Stimulated activated CD4-positive, alpha-beta T cell treated with anti-CD3 and anti-CD28 coated beads, Interleukin-2, amount 100 ng/mL, for 24 hours (primary cell): ENCODE measurements at regions not wholly inside any gene's neighbourhood (a gene's known extent, or its start where the extent isn't known, plus 50 kb on each side); places are given as distances from the start of the nearest gene placed in this dataset.

Source experiments
- DNase-seq, 2 donors: peaks; one replicate each; pipeline ENCODE4 v3.0.0-alpha.2; 2020

DNA sequence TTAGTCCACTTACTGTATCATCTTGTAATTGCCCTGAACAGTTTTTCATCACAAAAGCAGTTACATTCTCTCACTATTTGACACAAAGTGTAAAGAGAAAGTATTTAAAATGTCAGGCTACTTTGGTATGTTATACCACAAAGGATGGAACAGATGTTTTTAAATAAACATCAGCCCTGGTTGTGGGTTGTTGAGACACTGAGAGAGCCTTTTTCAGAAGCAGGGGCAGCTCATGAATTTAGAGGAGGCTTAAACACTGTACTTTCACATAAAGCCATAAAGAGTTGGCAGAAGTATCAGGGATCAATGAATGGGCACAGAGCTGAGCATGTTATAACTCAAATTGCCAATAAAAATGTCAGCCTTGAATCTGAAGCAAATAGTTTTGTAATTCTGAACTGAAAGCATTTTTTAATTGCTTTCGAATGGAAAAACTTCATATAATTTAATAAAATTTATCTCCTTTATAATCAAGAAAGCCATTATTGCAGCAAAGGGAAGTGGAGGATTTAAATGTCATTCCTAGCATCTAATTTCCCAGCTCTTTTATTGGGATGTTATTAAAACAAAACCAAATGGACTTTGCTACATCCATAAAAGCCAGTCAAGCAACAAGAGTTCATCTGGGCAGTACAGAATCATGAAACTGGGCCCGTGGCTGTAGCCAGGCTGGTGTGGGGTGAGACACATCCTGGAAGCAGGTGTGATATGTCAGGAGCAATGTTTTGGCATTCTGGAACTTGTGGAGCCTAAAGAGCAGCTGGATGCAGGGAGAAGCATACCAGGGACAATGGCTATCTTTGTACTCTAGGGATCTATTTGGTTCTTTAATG is 95.1 kb upstream of the NT5C1B start:
- DNase-seq = no peak

GRCh38 chr2:18682681-18683080 is 93.3 kb upstream of the NT5C1B start:
- no peak for DNase-seq

DNA sequence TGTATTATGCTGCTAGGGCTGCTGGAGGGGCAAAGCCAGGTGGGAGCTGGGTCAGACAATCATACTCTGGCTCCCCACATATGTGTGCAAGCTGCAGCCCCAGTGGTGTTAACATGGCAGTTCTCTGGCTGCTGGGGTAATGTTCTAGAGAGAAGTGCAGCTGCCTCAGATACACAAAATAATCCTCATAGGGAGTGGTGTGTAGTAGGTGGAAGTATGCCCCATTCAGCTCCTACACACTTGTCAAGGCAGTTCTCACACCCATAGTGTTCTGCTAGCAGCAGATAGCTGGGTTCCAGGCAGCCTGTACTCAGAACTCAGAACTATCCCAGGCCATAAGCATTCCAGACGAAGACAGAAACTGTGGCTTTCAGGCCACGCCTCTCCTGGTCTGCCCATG is 87.9 kb upstream of the NT5C1B start:
- no peak for DNase-seq

DNA sequence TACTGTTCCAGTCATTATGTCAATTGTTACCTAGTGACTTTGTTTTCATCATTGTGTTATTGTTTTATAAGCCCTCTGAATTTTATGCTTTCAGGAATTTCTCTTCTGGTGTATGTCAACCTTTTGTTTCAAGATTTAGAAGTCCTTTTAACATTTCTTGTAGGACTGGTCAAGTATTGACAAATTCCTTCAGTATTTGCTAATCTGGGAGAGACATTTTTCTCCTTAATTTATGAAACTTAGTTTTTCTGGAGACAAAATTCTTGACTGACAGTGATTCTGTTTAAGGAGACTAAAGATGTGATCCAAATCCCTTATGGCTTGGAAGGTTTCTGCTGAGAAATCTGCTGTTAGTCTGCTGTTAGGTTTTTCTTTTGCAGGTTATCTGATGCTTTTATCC is 84.9 kb upstream of the NT5C1B start:
- no peak for DNase-seq

DNA sequence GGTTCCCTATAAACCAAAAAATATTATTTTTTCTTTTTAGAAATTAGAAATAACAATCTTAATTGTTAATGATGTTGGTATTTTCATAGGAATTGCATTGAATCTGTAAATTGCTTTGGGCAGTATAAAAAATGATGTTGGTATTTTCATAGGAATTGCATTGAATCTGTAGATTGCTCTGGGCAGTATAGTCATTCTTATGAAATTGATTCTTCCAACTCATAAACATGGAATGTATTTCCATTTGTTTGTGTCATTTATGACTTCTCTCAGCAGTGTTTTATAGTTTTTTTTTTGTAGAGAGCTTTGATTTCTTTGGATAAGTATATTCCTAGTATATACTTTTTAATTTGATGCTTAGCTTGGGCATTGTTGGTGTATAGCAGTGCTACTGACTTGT is 82.0 kb upstream of the NT5C1B start:
- no peak for DNase-seq

DNA sequence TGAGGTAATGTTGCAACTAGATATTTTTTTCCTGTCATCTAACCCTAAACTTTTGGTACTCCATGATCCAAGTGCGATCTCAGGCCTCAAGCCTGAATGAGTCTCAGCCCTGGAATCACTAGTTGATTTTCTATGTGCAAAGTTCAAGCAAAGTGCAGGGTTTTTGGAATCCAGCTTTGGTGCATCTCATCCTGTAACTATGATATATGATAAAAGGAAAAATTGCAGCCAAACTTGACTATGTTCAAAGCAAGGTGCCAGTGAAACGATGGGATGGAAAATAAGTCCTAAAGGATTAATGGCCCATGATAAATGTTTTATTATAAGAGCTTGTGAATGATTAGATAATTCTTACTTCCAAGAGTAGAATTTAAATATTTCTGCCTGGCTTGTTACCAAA is 78.9 kb upstream of the NT5C1B start:
- no peak for DNase-seq

GRCh38 chr2:18664421-18664820 is 75.1 kb upstream of the NT5C1B start:
- no peak for DNase-seq

- DNase-seq = no peak
Measured at GRCh38 chr2:18663861-18664260, 74.5 kb upstream of the NT5C1B start.

GRCh38 chr2:18662689-18663088 is 73.3 kb upstream of the NT5C1B start:
- DNase-seq = no peak

DNA sequence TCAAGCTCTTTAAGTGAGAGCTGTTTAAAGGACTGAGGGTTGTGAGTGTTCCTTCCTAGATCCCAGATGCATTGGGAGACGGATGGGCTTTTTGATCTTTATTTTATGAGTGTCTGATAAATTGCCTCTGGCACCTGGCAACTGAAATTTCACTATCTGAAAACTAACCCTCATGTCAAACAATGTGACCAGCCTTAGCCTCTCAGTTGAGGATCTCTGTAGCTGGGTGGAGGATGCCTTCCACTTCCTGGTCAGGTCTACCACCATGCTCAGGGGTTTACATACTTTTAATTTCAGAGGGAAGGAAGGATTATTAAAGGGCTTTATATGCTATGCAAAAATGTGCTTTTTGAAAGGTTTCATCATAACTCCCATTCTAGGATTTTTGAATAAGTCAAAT is 70.5 kb upstream of the NT5C1B start:
- no peak for DNase-seq

DNA sequence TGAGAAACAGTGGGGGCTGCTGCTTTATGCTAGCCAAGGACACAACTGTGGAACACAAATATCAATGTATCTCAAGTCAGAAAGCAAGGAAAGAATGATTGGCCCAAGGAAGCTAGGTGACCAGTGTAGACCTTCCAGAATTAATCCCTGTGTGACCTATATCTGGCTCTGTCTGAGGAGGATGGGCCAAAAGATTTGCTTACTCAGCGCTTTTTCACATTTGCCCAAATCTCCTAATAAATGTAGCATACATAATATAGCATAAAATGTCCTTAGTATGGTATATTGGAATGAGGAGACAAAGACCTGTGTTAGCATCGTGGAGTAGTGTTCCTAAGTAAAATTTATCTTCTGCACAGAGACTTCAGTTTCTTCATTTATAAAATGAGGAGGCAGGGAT is 66.7 kb upstream of the NT5C1B start:
- no peak for DNase-seq

DNA sequence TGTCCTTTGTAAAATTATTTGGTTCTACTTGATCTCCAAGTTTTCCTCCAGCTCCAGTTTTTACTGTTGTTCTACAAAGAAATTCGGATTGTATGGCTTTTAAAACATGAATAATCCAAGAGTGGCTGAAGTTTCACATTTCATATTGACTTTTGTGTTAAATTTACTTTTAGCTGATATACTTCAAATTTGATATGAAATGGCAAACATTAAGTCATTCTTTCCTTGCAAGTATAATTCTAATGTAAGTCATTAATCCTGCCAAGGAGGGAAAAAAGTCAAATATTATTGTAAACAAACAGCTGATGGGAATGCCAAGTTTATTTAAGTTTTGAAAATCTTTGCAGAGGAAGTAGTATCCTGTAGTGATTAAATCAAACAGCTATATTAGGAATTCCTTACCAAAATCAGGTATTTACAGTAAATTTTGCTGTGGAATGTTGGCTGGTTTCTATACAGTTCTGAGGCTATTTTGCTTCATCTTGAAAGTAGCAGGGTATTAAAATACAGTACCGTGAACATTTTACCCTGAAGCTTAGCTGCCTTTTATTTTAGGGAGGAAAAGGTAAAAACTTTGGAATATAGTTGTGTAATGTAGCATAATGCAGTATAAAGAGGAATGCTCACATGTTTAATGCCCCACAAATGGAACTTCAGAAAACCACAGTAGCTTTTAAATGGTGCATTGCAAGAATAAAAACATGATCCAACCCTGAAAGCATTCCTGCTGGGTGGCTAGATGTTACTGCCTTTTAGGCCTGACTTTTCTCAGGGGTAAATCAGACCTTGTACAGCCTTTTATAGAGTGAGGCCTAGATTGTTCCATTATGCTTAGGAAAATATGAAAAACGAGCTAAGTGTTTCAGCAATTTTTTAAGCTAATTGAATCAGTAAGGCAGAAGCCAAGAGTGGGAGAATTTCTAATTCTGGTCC is 62.7 kb upstream of the NT5C1B start:
- DNase-seq = no peak

- DNase-seq = no peak
Measured at GRCh38 chr2:18650221-18650620, 60.9 kb upstream of the NT5C1B start.

GRCh38 chr2:18649502-18650135 is 60.2 kb upstream of the NT5C1B start:
- no peak for DNase-seq

- no peak for DNase-seq
Measured at GRCh38 chr2:18648161-18648560, 58.8 kb upstream of the NT5C1B start.

GRCh38 chr2:18647731-18648130 is 58.4 kb upstream of the NT5C1B start:
- DNase-seq = no peak

- no peak for DNase-seq
Measured at GRCh38 chr2:18645315-18645714, 55.9 kb upstream of the NT5C1B start.

GRCh38 chr2:18644115-18644462 is 54.7 kb upstream of the NT5C1B start:
- DNase-seq = no peak

DNA sequence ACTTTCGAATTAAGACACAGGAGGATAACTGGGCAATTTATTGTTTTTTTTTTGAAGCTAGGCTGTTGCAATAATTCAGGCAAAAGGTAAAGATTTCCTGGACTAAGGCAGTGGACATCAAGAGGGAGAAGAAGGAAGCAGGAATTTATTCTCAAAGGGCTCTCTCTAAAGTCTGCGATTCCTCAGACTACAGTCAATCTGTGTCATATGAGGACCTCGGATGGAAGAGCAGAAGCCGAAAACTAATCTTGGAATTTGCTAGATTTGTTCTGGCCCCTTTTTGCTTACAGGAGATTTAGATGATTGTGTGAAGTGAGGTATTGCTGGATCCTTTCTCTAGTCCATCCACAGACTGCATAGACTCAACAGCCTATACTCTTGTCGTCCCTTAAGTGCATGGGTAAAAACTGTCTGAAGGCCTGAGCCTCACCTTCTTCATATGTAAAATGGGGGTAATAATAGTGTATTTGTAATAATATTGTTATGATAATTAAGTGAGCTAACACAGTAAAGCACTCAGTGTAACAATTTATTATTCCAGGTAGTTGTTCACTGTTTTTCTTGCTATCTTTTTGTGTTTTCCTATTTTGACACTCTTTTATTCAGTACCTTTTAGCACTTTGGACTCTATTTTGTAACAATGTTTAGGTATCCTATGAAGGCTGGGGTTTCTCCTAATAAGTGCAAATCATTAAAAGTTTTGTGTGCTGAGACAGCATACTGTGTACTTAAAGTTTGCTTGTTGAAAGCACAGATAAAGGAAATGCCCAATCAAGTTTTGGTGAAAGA is 54.2 kb upstream of the NT5C1B start:
- no peak for DNase-seq

GRCh38 chr2:18641823-18642222 is 52.5 kb upstream of the NT5C1B start:
- DNase-seq = no peak

DNA sequence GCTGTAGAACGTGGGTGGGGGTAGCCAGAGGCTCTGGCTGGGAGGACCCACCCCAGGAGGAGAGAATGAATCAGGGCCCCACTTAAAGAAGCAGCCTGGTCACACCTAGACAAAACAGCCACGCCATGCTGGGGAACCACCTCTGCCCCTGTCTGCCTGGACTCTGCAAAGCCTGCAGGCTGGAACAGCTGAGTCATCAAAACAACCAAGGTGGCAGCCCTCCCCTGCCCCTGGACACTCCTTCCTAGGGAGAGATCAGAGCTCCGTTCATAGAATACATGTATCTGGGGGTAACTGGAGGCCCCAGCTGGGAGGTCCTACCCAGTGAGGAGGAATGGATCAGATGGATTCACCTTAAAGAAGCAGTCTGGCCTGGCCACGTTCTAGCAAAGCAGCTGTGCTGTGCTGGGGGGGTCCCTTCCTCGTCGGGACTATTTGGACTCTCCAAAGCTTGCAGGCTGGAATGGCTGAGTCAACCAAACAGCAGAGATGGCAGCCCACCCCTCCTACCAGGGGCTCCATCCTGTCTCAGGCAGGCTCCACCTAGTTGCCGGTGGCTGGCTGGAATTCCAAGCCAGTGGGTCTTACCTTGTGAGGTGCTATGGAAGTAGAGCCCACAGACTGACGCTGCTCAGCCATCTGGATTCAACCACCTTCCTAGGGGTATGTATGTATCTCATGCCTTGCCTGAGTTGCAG is 50.5 kb upstream of the NT5C1B start:
- no peak for DNase-seq
